ENCODE measurements at regions not wholly inside any gene's neighbourhood (a gene's known extent, or its start where the extent isn't known, plus 50 kb on each side); places are given as distances from the start of the nearest gene placed in this dataset.

DNA sequence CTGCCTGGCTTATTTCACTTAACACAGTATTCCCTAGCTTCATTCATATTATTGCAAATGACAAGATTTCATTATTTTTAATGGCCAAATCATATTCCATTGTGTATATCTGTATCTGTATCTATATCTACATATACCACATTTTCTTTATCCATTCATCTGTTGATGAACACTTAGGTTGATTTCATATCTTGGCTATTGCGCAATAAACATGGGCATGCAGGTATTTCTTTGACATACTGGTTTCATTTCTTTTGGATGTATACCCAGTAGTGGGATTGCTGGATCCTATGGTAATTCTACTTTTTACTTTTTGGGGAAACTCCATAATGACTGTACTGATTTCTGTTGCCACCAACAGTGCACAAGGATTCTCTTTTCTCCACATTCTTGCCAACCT lies 68.9 kb upstream of the CREB5 start:
- DNase-seq (ENCODE audit: low spot score), result no peak
- TF ChIP-seq, protein P1, sequence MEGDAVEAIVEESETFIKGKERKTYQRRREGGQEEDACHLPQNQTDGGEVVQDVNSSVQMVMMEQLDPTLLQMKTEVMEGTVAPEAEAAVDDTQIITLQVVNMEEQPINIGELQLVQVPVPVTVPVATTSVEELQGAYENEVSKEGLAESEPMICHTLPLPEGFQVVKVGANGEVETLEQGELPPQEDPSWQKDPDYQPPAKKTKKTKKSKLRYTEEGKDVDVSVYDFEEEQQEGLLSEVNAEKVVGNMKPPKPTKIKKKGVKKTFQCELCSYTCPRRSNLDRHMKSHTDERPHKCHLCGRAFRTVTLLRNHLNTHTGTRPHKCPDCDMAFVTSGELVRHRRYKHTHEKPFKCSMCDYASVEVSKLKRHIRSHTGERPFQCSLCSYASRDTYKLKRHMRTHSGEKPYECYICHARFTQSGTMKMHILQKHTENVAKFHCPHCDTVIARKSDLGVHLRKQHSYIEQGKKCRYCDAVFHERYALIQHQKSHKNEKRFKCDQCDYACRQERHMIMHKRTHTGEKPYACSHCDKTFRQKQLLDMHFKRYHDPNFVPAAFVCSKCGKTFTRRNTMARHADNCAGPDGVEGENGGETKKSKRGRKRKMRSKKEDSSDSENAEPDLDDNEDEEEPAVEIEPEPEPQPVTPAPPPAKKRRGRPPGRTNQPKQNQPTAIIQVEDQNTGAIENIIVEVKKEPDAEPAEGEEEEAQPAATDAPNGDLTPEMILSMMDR (IDR thresholded peaks at IDR 0.05; ENCODE audit: extremely low read depth, missing control alignments), result no peak

DNA sequence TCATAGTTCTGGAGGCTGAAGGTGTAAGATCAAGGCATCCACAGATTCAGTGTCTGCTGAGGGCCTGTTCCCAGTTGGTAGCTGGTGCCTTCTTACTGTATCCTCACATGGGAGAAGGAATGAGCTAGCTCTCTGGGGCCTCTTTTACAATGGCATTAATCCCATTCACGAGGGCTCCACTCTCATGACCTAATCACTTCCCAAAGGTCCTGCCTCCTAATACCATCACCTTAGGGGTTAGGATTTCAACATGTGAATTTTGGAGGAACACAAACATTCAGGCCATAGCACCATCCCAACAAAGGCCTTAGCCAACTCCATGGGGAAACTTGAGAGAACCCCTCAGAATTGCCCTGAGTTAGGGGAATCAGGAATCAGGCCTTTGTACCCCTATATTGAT lies 66.1 kb upstream of the CREB5 start:
- TF ChIP-seq, protein P1 (IDR thresholded peaks at IDR 0.05; ENCODE audit: extremely low read depth, missing control alignments), result no peak

DNA sequence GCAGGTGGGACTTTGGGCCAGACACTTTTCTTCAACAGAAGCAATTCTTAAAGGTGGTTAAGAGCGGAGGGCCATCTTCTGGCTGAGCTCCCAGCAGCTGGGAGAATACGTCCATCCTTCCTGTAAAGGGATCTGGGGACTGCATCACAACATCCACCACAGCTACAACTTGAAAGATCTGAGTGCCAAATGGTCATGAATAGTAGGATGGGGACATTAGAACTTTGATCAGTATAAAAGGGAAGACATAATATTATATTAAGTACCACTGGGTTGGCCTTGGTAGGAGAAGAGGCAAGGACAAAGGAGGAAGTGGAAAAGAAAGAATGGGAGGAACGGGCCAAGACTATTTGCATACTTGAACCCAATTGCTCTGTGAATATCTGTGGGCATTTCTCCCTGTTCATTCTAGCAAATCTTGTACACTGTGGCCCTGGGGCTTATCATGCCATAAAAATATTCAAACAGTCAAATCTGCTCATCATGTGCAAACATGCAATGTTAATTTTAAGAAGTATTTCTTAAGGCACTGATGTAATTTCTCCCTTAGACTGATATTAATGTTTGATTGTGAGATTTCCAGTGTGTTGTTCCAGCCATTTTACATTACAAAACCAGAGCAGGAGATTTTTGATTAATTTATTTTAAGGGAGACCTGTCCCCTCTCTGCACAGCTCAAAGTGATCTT lies 65.5 kb upstream of the CREB5 start:
- DNase-seq (ENCODE audit: low spot score), result no peak
- TF ChIP-seq, protein P1 (IDR thresholded peaks at IDR 0.05; ENCODE audit: extremely low read depth, missing control alignments), result no peak

More for the DNA sequence above, 66.1 kb upstream of the CREB5 start:
- no peak for DNase-seq (ENCODE audit: low spot score)

DNA sequence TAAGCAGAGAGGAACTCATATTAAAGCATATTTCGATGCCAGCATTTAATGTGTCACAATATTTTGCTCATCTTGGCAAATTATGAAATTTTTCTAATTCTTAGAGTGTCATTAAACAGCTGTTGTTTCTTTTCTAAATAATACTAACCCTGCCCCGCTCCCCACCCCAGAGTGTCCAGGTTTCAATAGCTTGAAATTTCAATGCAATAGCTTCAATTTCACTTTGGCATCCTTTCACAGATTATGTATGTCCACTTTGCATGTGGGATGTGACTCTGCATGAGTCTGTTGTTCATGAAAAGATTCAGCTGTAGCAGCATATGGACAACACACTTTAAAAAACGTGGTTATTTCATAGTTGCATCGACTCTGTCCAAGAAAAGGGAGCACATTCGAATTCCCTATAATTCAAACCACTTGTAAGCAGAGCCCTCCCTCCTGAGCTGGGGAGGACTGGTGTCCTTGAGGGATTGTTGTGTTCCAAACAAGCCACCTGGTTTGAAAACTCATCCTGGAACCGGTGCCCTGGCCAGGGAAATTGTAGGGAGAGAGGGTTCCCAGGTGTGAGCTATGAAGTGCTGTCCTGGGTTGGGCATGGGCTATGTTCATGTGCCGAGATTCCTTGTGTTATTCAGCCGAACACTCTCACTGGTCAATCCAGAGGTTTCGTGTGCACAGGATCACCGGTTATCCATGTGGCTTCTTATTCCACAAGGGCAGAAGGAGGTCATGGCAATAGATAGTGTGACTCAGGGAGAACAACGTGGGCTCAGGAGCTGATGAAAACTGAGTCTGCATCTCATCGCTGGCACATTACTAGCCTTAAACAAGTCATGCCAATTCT lies 64.6 kb upstream of the CREB5 start:
- TF ChIP-seq, protein P1 (IDR thresholded peaks at IDR 0.05; ENCODE audit: extremely low read depth, missing control alignments), result no peak
- no peak for DNase-seq (ENCODE audit: low spot score)

DNA sequence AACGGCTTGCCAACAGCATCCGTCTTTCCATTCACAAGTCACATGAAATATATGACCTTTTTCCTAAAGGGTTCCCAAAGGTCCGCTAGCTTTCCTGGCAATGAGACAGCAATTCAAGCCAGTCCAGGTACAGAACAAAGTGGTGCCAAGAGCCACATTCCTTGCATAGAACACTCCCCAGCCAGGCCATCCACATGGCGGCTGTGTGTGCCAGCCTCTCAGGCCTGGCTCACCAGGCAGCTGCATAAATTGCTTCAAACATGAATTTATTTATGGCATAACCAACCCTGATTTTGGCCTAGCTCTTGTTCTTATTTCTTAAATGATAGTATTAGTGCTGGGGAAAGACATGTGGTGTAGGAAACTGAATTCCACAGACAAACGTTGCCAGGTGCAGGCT lies 63.7 kb upstream of the CREB5 start:
- DNase-seq (ENCODE audit: low spot score), result no peak
- TF ChIP-seq, protein P1 (IDR thresholded peaks at IDR 0.05; ENCODE audit: extremely low read depth, missing control alignments), result no peak

DNA sequence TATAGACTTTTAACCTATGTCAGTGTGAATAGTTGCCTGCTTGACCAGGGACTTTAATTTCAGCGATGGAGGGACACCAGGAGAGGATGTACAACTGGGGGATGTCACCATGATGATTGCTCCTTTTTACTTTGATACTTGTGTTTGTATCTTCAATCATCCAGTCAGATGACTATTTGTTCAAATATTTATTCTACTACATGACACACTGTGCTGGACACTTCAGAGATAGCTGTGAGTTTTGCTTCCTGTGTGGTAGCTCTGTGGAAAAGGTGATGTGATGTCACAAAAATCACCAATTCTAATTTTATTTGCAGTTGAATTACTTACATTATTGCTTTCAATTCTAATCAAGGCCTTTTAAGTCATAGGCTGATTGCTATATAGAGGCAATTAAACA lies 62.7 kb upstream of the CREB5 start:
- TF ChIP-seq, protein P1 (IDR thresholded peaks at IDR 0.05; ENCODE audit: extremely low read depth, missing control alignments), result no peak
- DNase-seq (ENCODE audit: low spot score), result no peak

DNA sequence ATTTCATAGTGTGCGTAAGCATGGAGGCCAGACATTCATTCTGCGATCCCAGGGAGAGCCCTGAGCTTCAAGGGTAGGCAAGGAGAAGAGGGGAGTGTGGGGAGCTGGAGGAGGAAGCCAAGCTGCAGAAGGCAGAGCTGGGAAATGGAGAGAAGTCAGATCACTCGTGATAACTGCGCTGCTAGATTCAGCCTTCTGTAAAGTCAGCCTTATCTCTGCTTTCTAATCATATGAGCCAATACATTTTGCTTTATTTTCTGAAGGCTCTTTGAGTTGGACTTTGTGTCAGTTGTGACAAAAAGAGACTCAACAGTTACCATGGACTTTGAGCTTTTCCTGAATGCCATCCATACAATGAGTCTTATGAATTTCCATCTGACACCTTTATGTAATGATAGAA lies 61.7 kb upstream of the CREB5 start:
- DNase-seq (ENCODE audit: low spot score), result no peak
- TF ChIP-seq, protein P1 (IDR thresholded peaks at IDR 0.05; ENCODE audit: extremely low read depth, missing control alignments), result no peak

All from GM20000 (cell line).